ENCODE measurements at regions not wholly inside any gene's neighbourhood (a gene's known extent, or its start where the extent isn't known, plus 50 kb on each side); places are given as distances from the start of the nearest gene placed in this dataset.
"Not testable (repeated sequence)": the region's sequence is repeated elsewhere in the genome, so short reads cannot be mapped to it uniquely, and the experiment has no call there.

- intact Hi-C loops (cut with micrococcal nuclease), result no loop called here
- H3K4me1 Mint-ChIP-seq (ENCODE audit: insufficient read depth, unreplicated experiment), result no peaks in the 10 kb centered on the region
- TF ChIP-seq CTCF (IDR thresholded peaks at IDR 0.05; ENCODE audit: unreplicated experiment), result no peak
- ChIA-PET CTCF (interaction anchor here (0.6 to 1.0 kb wide), 3 partner anchors 13 to 166 kb away, joined by 3 read pairs; no protein-coding TSS in a partner anchor), POLR2A (no interaction called here)
- BruUV-seq (replicated peaks), result no TSS peak
- no peak overlapping the region for H3K27ac Mint-ChIP-seq (ENCODE audit: low read depth, unreplicated experiment)
- H3K4me3 Mint-ChIP-seq (ENCODE audit: unreplicated experiment), result no peak overlapping the region
- peaks cover 6% of the 10 kb centered on the region for H3K36me3 Mint-ChIP-seq (ENCODE audit: insufficient read depth, unreplicated experiment)
- no peak for DNase-seq (ENCODE audit: unreplicated experiment)
- no peaks in the 10 kb centered on the region for H3K27me3 Mint-ChIP-seq (ENCODE audit: insufficient read depth, unreplicated experiment)
- no peaks in the 10 kb centered on the region for H3K9me3 Mint-ChIP-seq (ENCODE audit: unreplicated experiment)
Observed at GRCh38 chr6:140160494-140160893, 786.0 kb upstream of the CITED2 start.

- intact Hi-C loops (cut with micrococcal nuclease), result no loop called here
- Mint-ChIP-seq H3K4me1 (ENCODE audit: insufficient read depth, unreplicated experiment) (no peaks in the 10 kb centered on the region), H3K4me3 (ENCODE audit: unreplicated experiment) (no peak overlapping the region), H3K27me3 (ENCODE audit: insufficient read depth, unreplicated experiment) (no peaks in the 10 kb centered on the region), H3K36me3 (ENCODE audit: insufficient read depth, unreplicated experiment) (peaks cover 6% of the 10 kb centered on the region), H3K9me3 (ENCODE audit: unreplicated experiment) (no peaks in the 10 kb centered on the region), H3K27ac (ENCODE audit: low read depth, unreplicated experiment) (no peak overlapping the region)
- ChIA-PET CTCF (interaction anchor here (0.7 kb wide), 1 partner anchor 9 kb away, joined by 3 read pairs; no protein-coding TSS in a partner anchor), POLR2A (no interaction called here)
- DNase-seq (ENCODE audit: unreplicated experiment), result no peak
- no TSS peak for BruUV-seq (replicated peaks)
- TF ChIP-seq CTCF (IDR thresholded peaks at IDR 0.05; ENCODE audit: unreplicated experiment), result no peak
Observed at GRCh38 chr6:140156131-140156530, 781.7 kb upstream of the CITED2 start.

- ChIA-PET CTCF (interaction anchor here (0.6 to 0.7 kb wide), 2 partner anchors 8 to 634 kb away, joined by 3 read pairs; no protein-coding TSS in a partner anchor), POLR2A (no interaction called here)
- Mint-ChIP-seq H3K27me3 (ENCODE audit: insufficient read depth, unreplicated experiment) (no peaks in the 10 kb centered on the region), H3K4me3 (ENCODE audit: unreplicated experiment) (no peak overlapping the region), H3K4me1 (ENCODE audit: insufficient read depth, unreplicated experiment) (no peaks in the 10 kb centered on the region), H3K36me3 (ENCODE audit: insufficient read depth, unreplicated experiment) (peaks cover 6% of the 10 kb centered on the region), H3K27ac (ENCODE audit: low read depth, unreplicated experiment) (no peak overlapping the region), H3K9me3 (ENCODE audit: unreplicated experiment) (no peaks in the 10 kb centered on the region)
- no TSS peak for BruUV-seq (replicated peaks)
- DNase-seq (ENCODE audit: unreplicated experiment), result no peak
- intact Hi-C loops (cut with micrococcal nuclease), result no loop called here
- no peak for TF ChIP-seq CTCF (IDR thresholded peaks at IDR 0.05; ENCODE audit: unreplicated experiment)
Observed at GRCh38 chr6:140155451-140156126, 781.1 kb upstream of the CITED2 start.

GRCh38 chr6:140153703-140154102, 779.3 kb upstream of the CITED2 start:
- no peak for TF ChIP-seq CTCF (IDR thresholded peaks at IDR 0.05; ENCODE audit: unreplicated experiment)
- Mint-ChIP-seq H3K4me3 (ENCODE audit: unreplicated experiment) (no peak overlapping the region), H3K36me3 (ENCODE audit: insufficient read depth, unreplicated experiment) (peaks cover 6% of the 10 kb centered on the region), H3K4me1 (ENCODE audit: insufficient read depth, unreplicated experiment) (no peaks in the 10 kb centered on the region), H3K27me3 (ENCODE audit: insufficient read depth, unreplicated experiment) (no peaks in the 10 kb centered on the region), H3K27ac (ENCODE audit: low read depth, unreplicated experiment) (no peak overlapping the region), H3K9me3 (ENCODE audit: unreplicated experiment) (no peaks in the 10 kb centered on the region)
- no TSS peak for BruUV-seq (replicated peaks)
- ChIA-PET CTCF (no interaction called here), POLR2A (no interaction called here)
- intact Hi-C loops (cut with micrococcal nuclease), result no loop called here
- DNase-seq (ENCODE audit: unreplicated experiment), result no peak

GRCh38 chr6:140147825-140148814, 773.7 kb upstream of the CITED2 start:
- H3K4me1 Mint-ChIP-seq (ENCODE audit: insufficient read depth, unreplicated experiment); H3K9me3 Mint-ChIP-seq (ENCODE audit: unreplicated experiment); H3K4me3 Mint-ChIP-seq (ENCODE audit: unreplicated experiment); DNase-seq (ENCODE audit: unreplicated experiment); H3K36me3 Mint-ChIP-seq (ENCODE audit: insufficient read depth, unreplicated experiment); BruUV-seq (replicated peaks); H3K27me3 Mint-ChIP-seq (ENCODE audit: insufficient read depth, unreplicated experiment); H3K27ac Mint-ChIP-seq (ENCODE audit: low read depth, unreplicated experiment); intact Hi-C loops (cut with micrococcal nuclease); POLR2A ChIA-PET: not testable (repeated sequence)
- CTCF ChIA-PET, result interaction anchor here (0.6 kb wide), 2 partner anchors 8 to 13 kb away, joined by 3 read pairs; no protein-coding TSS in a partner anchor

Data from MCF 10A (cell line).